Upper lobe of left lung (tissue), 6 donors: ENCODE measurements at regions not wholly inside any gene's neighbourhood (a gene's known extent, or its start where the extent isn't known, plus 50 kb on each side); places are given as distances from the start of the nearest gene placed in this dataset.

Source experiments
- ATAC-seq, 2 donors: fragments of 200-7000 bp; cut with Tn5 transposase; one replicate each; pipeline ENCODE4 v1.9.1; 2022; ENCODE audit warnings: mild to moderate bottlenecking in 2 of 2, moderate library complexity in 2 of 2; ENCODE audit not compliant: low FRiP score in 2 of 2
- DNase-seq, 2 donors: peaks; one replicate each; pipeline ENCODE4 v3.0.0-alpha.2; 2019 to 2020
- H3K27ac ChIP-seq, 4 donors: fragments of 200-600 bp; sonication (generic); one replicate each; pipeline ENCODE4 v1.5.1; 2016 to 2019
- H3K27me3 ChIP-seq, 4 donors: fragments of 200-600 bp; sonication (generic); one replicate each; pipeline ENCODE4 v1.5.1; 2017 to 2019
- H3K36me3 ChIP-seq, 4 donors: fragments of 200-600 bp; sonication (generic); one replicate each; pipeline ENCODE4 v1.5.1; 2016 to 2019
- H3K4me1 ChIP-seq, 4 donors: fragments of 200-600 bp; sonication (generic); one replicate each; pipeline ENCODE4 v1.5.1; 2018 to 2019
- H3K4me3 ChIP-seq, 4 donors: fragments of 200-600 bp; sonication (generic); one replicate each; pipeline ENCODE4 v1.5.1; 2017 to 2019; ENCODE audit warnings: mild to moderate bottlenecking in 2 of 4, moderate library complexity in 1 of 4
- H3K9me3 ChIP-seq, 4 donors: fragments of 200-600 bp; sonication (generic); one replicate each; pipeline ENCODE4 v1.5.1; 2018 to 2019
- EP300 ChIP-seq, 4 donors: sonication (generic); formaldehyde crosslinking; IDR thresholded peaks; one replicate each; pipeline ENCODE4 v1.5.1; 2017; ENCODE audit warnings: antibody characterized with exemption in 4 of 4, control low read depth in 2 of 4
- POLR2A ChIP-seq, 4 donors: fragments of 450-650 bp; IDR thresholded peaks; one replicate each; pipeline ENCODE4 v1.5.1; 2016 to 2017; ENCODE audit warnings: antibody characterized with exemption in 4 of 4, mild to moderate bottlenecking in 2 of 4
- POLR2AphosphoS5 ChIP-seq, 2 donors: sonication (generic); formaldehyde crosslinking; IDR thresholded peaks; one replicate each; pipeline ENCODE4 v1.5.1; 2017; ENCODE audit warnings: antibody characterized with exemption in 2 of 2
- WGBS, 2 donors: methylation state at CpG; one replicate each; pipeline ENCODE4 v1.1.5; 2017 to 2018; 5-methylcytosine and 5-hydroxymethylcytosine counted together
- TF ChIP-seq, protein P1 (sequence below), 6 experiments: fragments of 450-650 bp in 4 of 6; fragments of 200-600 bp in 2 of 6; sonication (generic) in 2 of 6; IDR thresholded peaks; one replicate each; pipeline ENCODE4 v1.5.1; 2016 to 2019; ENCODE audit warnings: antibody characterized with exemption in 6 of 6
- donor health status: DM: no; HTN: no; CAD: no; lungs with moderate emphysema.
- donor health status: DM: no; HTN: yes; CAD: no; lungs with severe emphysema.

DNA sequence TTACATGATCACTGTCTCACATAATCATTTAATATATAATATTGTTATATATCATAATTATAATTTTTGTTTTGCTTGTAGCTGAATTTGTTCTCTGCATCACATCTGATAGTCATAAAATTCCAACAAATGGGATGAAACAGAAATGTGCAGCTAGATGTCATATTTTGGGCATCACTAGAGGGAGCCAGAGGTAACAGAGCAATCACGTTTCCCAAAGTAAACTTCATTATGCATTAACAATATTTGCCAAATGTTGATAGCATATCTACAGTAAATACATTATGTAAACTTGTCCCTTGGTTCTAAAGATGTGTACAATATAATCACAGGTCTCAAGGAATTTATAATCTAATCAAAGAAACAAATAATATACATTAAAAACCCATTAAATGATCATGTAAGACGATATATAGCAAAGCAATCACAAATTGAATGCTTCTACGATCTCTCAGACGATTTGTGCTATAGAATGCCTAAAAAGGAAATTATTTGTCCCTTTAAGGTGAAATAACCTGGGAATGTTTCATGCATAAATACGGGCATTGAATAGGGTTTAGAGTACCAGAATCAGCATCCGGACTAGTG is 234.2 kb upstream of the MCTP2 start:
- DNase-seq: no peak

DNA sequence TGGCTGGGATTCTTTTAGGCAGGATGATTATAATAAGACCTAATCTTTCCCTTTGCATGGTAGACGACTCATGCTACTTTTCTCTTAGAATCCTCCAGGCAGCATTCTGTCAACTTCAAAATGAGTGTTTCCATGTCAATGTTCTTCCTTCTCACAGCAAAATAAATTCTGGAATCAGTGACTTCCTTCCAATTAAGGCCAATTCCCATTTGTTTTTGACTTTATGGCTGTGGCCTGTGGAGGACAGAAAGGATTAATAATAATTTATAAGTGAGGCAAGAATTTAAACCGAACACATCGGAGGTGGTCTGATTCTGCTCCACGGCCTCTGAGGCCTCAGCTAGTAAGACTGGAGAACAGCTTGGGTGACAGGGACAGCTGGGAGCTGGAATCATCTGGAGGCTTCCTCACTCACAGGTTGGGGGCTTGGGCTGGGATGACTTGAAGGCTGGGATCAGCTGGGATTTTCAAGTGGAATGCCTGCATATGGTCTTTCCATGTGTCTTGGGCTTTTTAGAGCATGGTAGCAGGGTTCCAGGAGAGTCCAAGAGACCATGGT is 241.8 kb upstream of the MCTP2 start:
- H3K27me3 ChIP-seq: no peaks in the 10 kb centered on the region
- DNase-seq (no peak), ATAC-seq (no peak)
- no peak overlapping the region for H3K4me3 ChIP-seq
- no peak for TF ChIP-seq POLR2AphosphoS5 (IDR thresholded peaks at IDR 0.05)
- H3K27ac ChIP-seq: no peak overlapping the region
- H3K4me1 ChIP-seq: no peaks in the 10 kb centered on the region
- 70 to 73% methylated on average over 4 of the region's 4 CpGs for WGBS, 2 donors
- no peaks in the 10 kb centered on the region for H3K36me3 ChIP-seq
- no peaks in the 10 kb centered on the region for H3K9me3 ChIP-seq

More for the DNA sequence above, 234.2 kb upstream of the MCTP2 start:
- H3K27ac ChIP-seq: no peak overlapping the region
- no peaks in the 10 kb centered on the region for H3K36me3 ChIP-seq
- TF ChIP-seq, protein P1, sequence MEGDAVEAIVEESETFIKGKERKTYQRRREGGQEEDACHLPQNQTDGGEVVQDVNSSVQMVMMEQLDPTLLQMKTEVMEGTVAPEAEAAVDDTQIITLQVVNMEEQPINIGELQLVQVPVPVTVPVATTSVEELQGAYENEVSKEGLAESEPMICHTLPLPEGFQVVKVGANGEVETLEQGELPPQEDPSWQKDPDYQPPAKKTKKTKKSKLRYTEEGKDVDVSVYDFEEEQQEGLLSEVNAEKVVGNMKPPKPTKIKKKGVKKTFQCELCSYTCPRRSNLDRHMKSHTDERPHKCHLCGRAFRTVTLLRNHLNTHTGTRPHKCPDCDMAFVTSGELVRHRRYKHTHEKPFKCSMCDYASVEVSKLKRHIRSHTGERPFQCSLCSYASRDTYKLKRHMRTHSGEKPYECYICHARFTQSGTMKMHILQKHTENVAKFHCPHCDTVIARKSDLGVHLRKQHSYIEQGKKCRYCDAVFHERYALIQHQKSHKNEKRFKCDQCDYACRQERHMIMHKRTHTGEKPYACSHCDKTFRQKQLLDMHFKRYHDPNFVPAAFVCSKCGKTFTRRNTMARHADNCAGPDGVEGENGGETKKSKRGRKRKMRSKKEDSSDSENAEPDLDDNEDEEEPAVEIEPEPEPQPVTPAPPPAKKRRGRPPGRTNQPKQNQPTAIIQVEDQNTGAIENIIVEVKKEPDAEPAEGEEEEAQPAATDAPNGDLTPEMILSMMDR (IDR thresholded peaks at IDR 0.05): peak; percentile 24 to 61 (median 53)
- TF ChIP-seq POLR2AphosphoS5 (IDR thresholded peaks at IDR 0.05): no peak
- peak in 1 of 2 donors; percentile 56 for ATAC-seq
- H3K4me3 ChIP-seq: no peak overlapping the region
- H3K9me3 ChIP-seq: no peaks in the 10 kb centered on the region
- WGBS, 2 donors: 56 to 60% methylated on average over 6 of the region's 6 CpGs
- H3K4me1 ChIP-seq: no peaks in the 10 kb centered on the region
- H3K27me3 ChIP-seq: no peaks in the 10 kb centered on the region

DNA sequence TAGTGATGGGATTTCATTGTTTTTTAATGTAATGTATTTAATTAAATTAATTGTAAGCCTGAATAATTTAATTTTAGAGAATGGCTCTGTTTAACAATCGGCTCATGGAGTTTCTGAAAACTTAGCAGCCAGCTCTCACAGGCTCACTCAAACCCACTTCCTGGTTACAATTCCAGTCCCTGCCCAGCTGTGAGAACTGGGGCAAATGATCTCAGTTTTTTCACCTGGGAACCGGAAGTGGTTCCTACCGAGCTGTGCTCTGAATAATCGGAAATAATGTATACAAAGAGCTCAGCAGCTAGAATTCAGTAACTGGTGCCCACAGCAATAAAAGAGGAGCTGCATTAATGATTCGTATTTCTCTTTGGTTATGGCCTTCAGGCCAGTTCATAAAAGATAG is 244.3 kb upstream of the MCTP2 start:
- Histone ChIP-seq H3K27ac (no peak overlapping the region), H3K4me1 (no peaks in the 10 kb centered on the region), H3K4me3 (no peak overlapping the region), H3K9me3 (no peaks in the 10 kb centered on the region), H3K27me3 (no peaks in the 10 kb centered on the region), H3K36me3 (no peaks in the 10 kb centered on the region)
- DNase-seq (no peak), ATAC-seq (no peak)
- WGBS, 2 donors: 50 to 64% methylated on average over 5 of the region's 5 CpGs
- TF ChIP-seq POLR2A (IDR thresholded peaks at IDR 0.05): no peak
- TF ChIP-seq, protein P1 (IDR thresholded peaks at IDR 0.05): no peak
- TF ChIP-seq EP300 (IDR thresholded peaks at IDR 0.05): no peak
- no peak for TF ChIP-seq POLR2AphosphoS5 (IDR thresholded peaks at IDR 0.05)

DNA sequence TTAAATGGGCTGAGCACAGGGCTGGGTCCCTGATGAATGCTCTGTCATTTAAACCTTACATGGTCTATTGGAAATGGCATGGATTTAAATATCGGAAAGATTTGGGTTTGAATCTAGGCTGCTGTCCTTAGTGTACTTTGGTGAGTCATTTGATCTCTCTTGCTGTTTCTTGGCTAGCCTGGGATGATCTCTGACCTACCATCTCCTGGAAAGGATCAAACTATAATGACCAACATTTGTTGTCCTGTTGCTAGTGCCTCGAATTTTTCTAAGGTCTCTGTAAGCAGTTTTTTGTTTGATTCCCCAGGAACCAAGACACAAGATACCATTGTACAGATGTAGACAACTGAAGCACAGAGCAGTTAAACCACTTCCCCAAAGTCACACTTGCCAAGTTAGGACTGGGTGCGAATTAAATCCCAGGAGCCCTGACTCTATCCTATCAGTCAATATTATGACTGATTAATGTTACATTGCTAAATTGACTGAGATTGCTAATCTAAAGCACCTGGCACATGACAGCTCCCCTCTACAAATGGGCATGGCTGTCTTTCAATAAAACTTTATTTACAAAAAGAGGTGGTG is 244.9 kb upstream of the MCTP2 start:
- Histone ChIP-seq H3K27me3 (no peaks in the 10 kb centered on the region), H3K4me3 (no peak overlapping the region), H3K27ac (no peak overlapping the region), H3K36me3 (no peaks in the 10 kb centered on the region), H3K4me1 (no peaks in the 10 kb centered on the region), H3K9me3 (no peaks in the 10 kb centered on the region)
- DNase-seq (no peak), ATAC-seq (no peak)
- TF ChIP-seq, protein P1 (IDR thresholded peaks at IDR 0.05): no peak
- TF ChIP-seq EP300 (IDR thresholded peaks at IDR 0.05): no peak
- TF ChIP-seq POLR2AphosphoS5 (IDR thresholded peaks at IDR 0.05): no peak
- TF ChIP-seq POLR2A (IDR thresholded peaks at IDR 0.05): no peak
- WGBS, 2 donors: 73 to 79% methylated on average over 3 of the region's 3 CpGs

DNA sequence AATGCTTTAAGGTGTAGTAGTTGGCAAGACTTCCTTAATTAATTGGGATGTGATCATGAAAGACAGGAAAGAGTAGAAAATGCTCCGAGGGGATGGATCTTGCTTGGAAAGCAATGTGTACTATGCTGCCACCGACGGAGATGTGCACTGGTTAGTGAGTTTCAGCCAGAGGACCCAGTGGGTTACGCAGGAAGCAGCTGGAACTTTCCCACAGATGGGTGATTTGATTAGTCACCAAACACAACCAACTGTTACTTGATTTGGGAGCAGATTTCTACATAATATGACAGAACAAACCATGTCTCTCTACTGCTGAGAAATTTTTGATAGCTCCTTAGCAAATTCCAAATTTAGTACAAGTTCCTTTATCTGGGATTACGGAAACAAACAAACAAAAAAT is 245.4 kb upstream of the MCTP2 start:
- DNase-seq (no peak), ATAC-seq (no peak)
- Histone ChIP-seq H3K4me3 (no peak overlapping the region), H3K27me3 (no peaks in the 10 kb centered on the region), H3K4me1 (no peaks in the 10 kb centered on the region), H3K9me3 (no peaks in the 10 kb centered on the region), H3K36me3 (no peaks in the 10 kb centered on the region), H3K27ac (no peak overlapping the region)
- TF ChIP-seq POLR2AphosphoS5 (IDR thresholded peaks at IDR 0.05): no peak
- TF ChIP-seq, protein P1 (IDR thresholded peaks at IDR 0.05): no peak
- no peak for TF ChIP-seq EP300 (IDR thresholded peaks at IDR 0.05)
- no peak for TF ChIP-seq POLR2A (IDR thresholded peaks at IDR 0.05)
- WGBS, 2 donors: 43 to 58% methylated on average over 5 of the region's 5 CpGs
